Left ventricle myocardium superior (tissue), 1 donor: ENCODE measurements at regions not wholly inside any gene's neighbourhood (a gene's known extent, or its start where the extent isn't known, plus 50 kb on each side); places are given as distances from the start of the nearest gene placed in this dataset.
"Not testable (repeated sequence)": the region's sequence is repeated elsewhere in the genome, so short reads cannot be mapped to it uniquely, and the experiment has no call there.

ENCODE experiments used
- ATAC-seq: fragments of 200-7000 bp; cut with Tn5 transposase; one replicate; pipeline ENCODE4 v1.9.1; 2020; ENCODE audit warnings: mild to moderate bottlenecking, moderate library complexity
- DNase-seq: peaks from one replicate; pipeline ENCODE4 v3.0.0-alpha.2; 2020
- intact Hi-C: fragments of 100-400 bp; cut with micrococcal nuclease; formaldehyde crosslinking; loops from one replicate; pipeline ENCODE4 v1.11.0; 2022
- donor health status: DM: no; HTN: yes; CAD: no; lungs with severe emphysema.

- intact Hi-C loops: no loop called here
- no peak for ATAC-seq
- DNase-seq: no peak
Observed at GRCh38 chr4:154973244-154974035, 192.4 kb downstream of the RBM46 start.

- intact Hi-C loops: no loop called here
- ATAC-seq (peak; percentile 51), DNase-seq (no peak)
Observed at GRCh38 chr4:154977228-154977627, 196.2 kb downstream of the RBM46 start.

- intact Hi-C loops: loop anchor here (10.0 kb wide), 1 partner anchor 372 kb away; no protein-coding TSS in a partner anchor
- ATAC-seq: peak; percentile 58
Observed at GRCh38 chr4:154982187-154983047, 201.3 kb downstream of the RBM46 start.

GRCh38 chr4:154983714-154984113, 202.6 kb downstream of the RBM46 start:
- DNase-seq: no peak
- no peak for ATAC-seq
- intact Hi-C loops: loop anchor here (10.0 kb wide), 1 partner anchor 371 kb away; no protein-coding TSS in a partner anchor

More at GRCh38 chr4:154982187-154983047, 201.3 kb downstream of the RBM46 start:
- peak; percentile 46 for DNase-seq

GRCh38 chr4:154984148-154984547, 203.1 kb downstream of the RBM46 start:
- ATAC-seq (no peak), DNase-seq (no peak)
- intact Hi-C loops: loop anchor here (10.0 kb wide), 1 partner anchor 371 kb away; no protein-coding TSS in a partner anchor

GRCh38 chr4:154984616-154985015, 203.5 kb downstream of the RBM46 start:
- DNase-seq (no peak), ATAC-seq (no peak)
- intact Hi-C loops: loop anchor here (10.0 kb wide), 1 partner anchor 370 kb away; no protein-coding TSS in a partner anchor

- DNase-seq: no peak
- ATAC-seq: no peak
- intact Hi-C loops: loop anchor here (10.0 kb wide), 1 partner anchor 369 kb away; no protein-coding TSS in a partner anchor
Observed at GRCh38 chr4:154985673-154986072, 204.6 kb downstream of the RBM46 start.

GRCh38 chr4:154988511-154988910, 207.4 kb downstream of the RBM46 start:
- no peak for DNase-seq
- ATAC-seq: no peak
- intact Hi-C loops: loop anchor here (10.0 kb wide), 1 partner anchor 366 kb away; no protein-coding TSS in a partner anchor

- ATAC-seq (no peak), DNase-seq (no peak)
- intact Hi-C loops: loop anchor here (10.0 kb wide), 1 partner anchor 365 kb away; no protein-coding TSS in a partner anchor
Observed at GRCh38 chr4:154989511-154989910, 208.4 kb downstream of the RBM46 start.

GRCh38 chr4:154997866-154998265, 210.6 kb upstream of the NPY2R start:
- intact Hi-C loops, DNase-seq, ATAC-seq: not testable (repeated sequence)

GRCh38 chr4:154998284-154998683, 210.2 kb upstream of the NPY2R start:
- no peak for ATAC-seq
- DNase-seq: no peak
- intact Hi-C loops: no loop called here

- intact Hi-C loops: no loop called here
- ATAC-seq (no peak), DNase-seq (no peak)
Observed at GRCh38 chr4:154998773-154999172, 209.7 kb upstream of the NPY2R start.

GRCh38 chr4:154999950-155000578, 208.4 kb upstream of the NPY2R start:
- intact Hi-C loops: no loop called here
- DNase-seq: no peak
- ATAC-seq: no peak

- no peak for DNase-seq
- intact Hi-C loops: no loop called here
- no peak for ATAC-seq
Observed at GRCh38 chr4:155001251-155001650, 207.2 kb upstream of the NPY2R start.

- ATAC-seq (no peak), DNase-seq (no peak)
- intact Hi-C loops: no loop called here
Observed at GRCh38 chr4:155005395-155006090, 202.9 kb upstream of the NPY2R start.

- intact Hi-C loops: no loop called here
- DNase-seq (no peak), ATAC-seq (no peak)
Observed at GRCh38 chr4:155007660-155008176, 200.7 kb upstream of the NPY2R start.

GRCh38 chr4:155008389-155008788, 200.0 kb upstream of the NPY2R start:
- DNase-seq (no peak), ATAC-seq (no peak)
- intact Hi-C loops: no loop called here

GRCh38 chr4:155009288-155009687, 199.1 kb upstream of the NPY2R start:
- no peak for ATAC-seq
- intact Hi-C loops: no loop called here
- DNase-seq: no peak

GRCh38 chr4:155010376-155010775, 198.1 kb upstream of the NPY2R start:
- intact Hi-C loops: no loop called here
- DNase-seq (no peak), ATAC-seq (no peak)
